ENCODE measurements at regions not wholly inside any gene's neighbourhood (a gene's known extent, or its start where the extent isn't known, plus 50 kb on each side); places are given as distances from the start of the nearest gene placed in this dataset.

DNA sequence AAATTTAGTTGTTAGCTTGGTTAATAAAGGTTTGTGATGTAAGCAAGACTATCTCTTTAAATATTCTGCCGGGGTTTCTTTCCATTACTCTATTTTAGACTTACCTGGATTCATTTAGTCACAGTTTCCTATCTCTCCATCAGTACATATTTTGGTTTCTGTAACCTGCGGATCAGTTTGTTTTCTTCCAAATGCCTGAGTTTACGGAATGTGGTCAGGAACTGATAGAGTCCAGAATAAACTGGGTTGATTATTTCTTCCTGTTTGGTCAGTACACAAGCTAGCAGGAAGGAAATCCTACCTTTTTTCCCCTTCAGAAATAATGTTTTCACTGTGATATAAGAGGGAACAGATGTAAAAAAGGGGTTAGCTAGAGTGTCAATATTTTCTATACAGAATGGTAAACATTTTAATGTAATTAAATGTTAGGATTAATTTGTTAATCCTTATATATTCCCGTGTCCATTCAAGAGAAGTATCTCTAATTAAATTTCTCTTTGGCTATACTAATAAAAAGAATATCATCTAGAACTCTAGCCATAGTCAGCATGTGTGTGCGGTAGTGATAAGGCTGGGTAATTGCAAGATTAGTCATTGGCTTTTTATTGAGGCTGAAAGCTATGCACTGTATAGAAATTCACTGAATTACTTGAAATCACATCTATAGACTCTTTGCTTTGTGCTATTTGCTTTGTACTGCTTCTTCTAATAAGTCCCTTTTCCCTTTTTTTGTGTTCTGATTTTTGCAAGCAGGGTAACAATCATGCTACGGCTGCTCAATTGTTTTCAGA lies 144.7 kb upstream of the ADGRL4 start:
- TF ChIP-seq, protein P1, sequence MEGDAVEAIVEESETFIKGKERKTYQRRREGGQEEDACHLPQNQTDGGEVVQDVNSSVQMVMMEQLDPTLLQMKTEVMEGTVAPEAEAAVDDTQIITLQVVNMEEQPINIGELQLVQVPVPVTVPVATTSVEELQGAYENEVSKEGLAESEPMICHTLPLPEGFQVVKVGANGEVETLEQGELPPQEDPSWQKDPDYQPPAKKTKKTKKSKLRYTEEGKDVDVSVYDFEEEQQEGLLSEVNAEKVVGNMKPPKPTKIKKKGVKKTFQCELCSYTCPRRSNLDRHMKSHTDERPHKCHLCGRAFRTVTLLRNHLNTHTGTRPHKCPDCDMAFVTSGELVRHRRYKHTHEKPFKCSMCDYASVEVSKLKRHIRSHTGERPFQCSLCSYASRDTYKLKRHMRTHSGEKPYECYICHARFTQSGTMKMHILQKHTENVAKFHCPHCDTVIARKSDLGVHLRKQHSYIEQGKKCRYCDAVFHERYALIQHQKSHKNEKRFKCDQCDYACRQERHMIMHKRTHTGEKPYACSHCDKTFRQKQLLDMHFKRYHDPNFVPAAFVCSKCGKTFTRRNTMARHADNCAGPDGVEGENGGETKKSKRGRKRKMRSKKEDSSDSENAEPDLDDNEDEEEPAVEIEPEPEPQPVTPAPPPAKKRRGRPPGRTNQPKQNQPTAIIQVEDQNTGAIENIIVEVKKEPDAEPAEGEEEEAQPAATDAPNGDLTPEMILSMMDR (IDR thresholded peaks at IDR 0.05), result no peak
- no peak for TF ChIP-seq POLR2A (IDR thresholded peaks at IDR 0.05)

Data from right lobe of liver (tissue), 4 donors.